ENCODE measurements at regions not wholly inside any gene's neighbourhood (a gene's known extent, or its start where the extent isn't known, plus 50 kb on each side); places are given as distances from the start of the nearest gene placed in this dataset.
"Not testable (repeated sequence)": the region's sequence is repeated elsewhere in the genome, so short reads cannot be mapped to it uniquely, and the experiment has no call there.

GRCh38 chr1:149356152-149356551, 118.7 kb upstream of the NBPF19 start:
- TF ChIP-seq POLR2A (IDR thresholded peaks at IDR 0.05; ENCODE audit: low read length); GATA1 (IDR thresholded peaks at IDR 0.05; ENCODE audit: low read depth, low read length): not testable (repeated sequence)
